Endothelial cell of umbilical vein (primary cell): ENCODE measurements at regions not wholly inside any gene's neighbourhood (a gene's known extent, or its start where the extent isn't known, plus 50 kb on each side); places are given as distances from the start of the nearest gene placed in this dataset.
A peak's percentile ranks its signal among the peaks of the same experiment; 100 is the strongest.
"Not testable (repeated sequence)": the region's sequence is repeated elsewhere in the genome, so short reads cannot be mapped to it uniquely, and the experiment has no call there.

ENCODE experiments used
- BruUV-seq: library from RNA; stranded (reverse); fragments of 400-500 nt; replicated peaks from 2 replicates; lab custom pipeline; 2021; lab: Mats Ljungman, UMichigan
- CTCF ChIA-PET: fragments of 300-600, 350-600 bp; sonication (Branson Sonifier 250); formaldehyde crosslinking; loops from one replicate; lab custom pipeline; 2021; ENCODE audit warnings: antibody characterized with exemption, inconsistent platforms; lab: Charles Lee
- POLR2A ChIA-PET: fragments of 300-600, 350-600 bp; sonication (Branson Sonifier 250); formaldehyde crosslinking; loops from one replicate; lab custom pipeline; 2021; ENCODE audit warnings: antibody characterized with exemption, inconsistent platforms; lab: Charles Lee
- DNase-seq: peaks from one replicate; pipeline ENCODE4 v3.0.0-alpha.2; 2011; ENCODE audit warnings: low read depth, low spot score
- FAIRE-seq: peaks from 2 replicates; lab custom pipeline; 2011; peaks lifted over from hg19 to GRCh38; lab: Jason Lieb, UNC
- H2AFZ ChIP-seq: 2 replicates; pipeline ENCODE4 v1.6.0; 2012; ENCODE audit warnings: low read depth, low read length, control low read depth, inconsistent platforms
- H3K27ac ChIP-seq: 2 replicates; pipeline ENCODE4 v1.5.1; 2011; ENCODE audit warnings: low read depth, mild to moderate bottlenecking, control low read depth, low read length, moderate library complexity; ENCODE audit not compliant: insufficient read depth
- H3K27me3 ChIP-seq, 2 experiments: 2 replicates each; pipeline versions ENCODE4 v1.6.0 to v1.6.1; 2011; ENCODE audit warnings: low read length in 2 of 2, mixed read lengths in 1 of 2; ENCODE audit not compliant: control insufficient read depth in 2 of 2, insufficient read depth in 2 of 2
- H3K36me3 ChIP-seq, 2 experiments: 2 replicates in 1 of 2; 3 replicates in 1 of 2; pipeline ENCODE4 v1.5.1; 2011; ENCODE audit warnings: low read length in 2 of 2, mild to moderate bottlenecking in 1 of 2, moderate library complexity in 1 of 2; ENCODE audit not compliant: control insufficient read depth in 2 of 2, insufficient read depth in 2 of 2; ENCODE audit errors: extremely low read depth in 1 of 2
- H3K4me1 ChIP-seq: 3 replicates; pipeline ENCODE4 v1.5.1; 2011; ENCODE audit warnings: mild to moderate bottlenecking, low read length; ENCODE audit not compliant: control insufficient read depth, insufficient read depth; ENCODE audit errors: extremely low read depth
- H3K4me2 ChIP-seq: 2 replicates; pipeline ENCODE4 v1.6.1; 2011; ENCODE audit warnings: low read length, control low read depth, mixed read lengths; ENCODE audit not compliant: insufficient read depth
- H3K4me3 ChIP-seq, 3 experiments: fragments of 200-600 bp in 1 of 3; sonication (generic), shearing (Covaris generic) in 1 of 3; replicated peaks in 1 of 3; 2 replicates each; pipeline ENCODE4 v1.5.1; 2011 to 2016; ENCODE audit warnings: control low read depth in 3 of 3, low read length in 3 of 3, mild to moderate bottlenecking in 2 of 3, inconsistent platforms in 1 of 3, low read depth in 1 of 3, moderate library complexity in 1 of 3; ENCODE audit not compliant: insufficient read depth in 1 of 3
- H3K79me2 ChIP-seq: 2 replicates; pipeline ENCODE4 v1.6.0; 2012; ENCODE audit warnings: low read length, inconsistent platforms; ENCODE audit not compliant: control insufficient read depth, insufficient read depth
- H3K9ac ChIP-seq: replicated peaks from 2 replicates; pipeline ENCODE3; 2011; ENCODE audit warnings: low read length, control low read depth; ENCODE audit not compliant: insufficient read depth; ENCODE audit errors: extremely low read depth
- H3K9me1 ChIP-seq: replicated peaks from 3 replicates; pipeline ENCODE4 v1.6.0; 2011; ENCODE audit warnings: mild to moderate bottlenecking, low read length; ENCODE audit not compliant: control insufficient read depth, insufficient read depth; ENCODE audit errors: extremely low read depth
- H3K9me3 ChIP-seq: replicated peaks from 2 replicates; pipeline ENCODE4 v1.5.1; 2012; ENCODE audit warnings: low read length, inconsistent platforms; ENCODE audit not compliant: control insufficient read depth, insufficient read depth
- H4K20me1 ChIP-seq: replicated peaks from 2 replicates; pipeline ENCODE3; 2011; ENCODE audit warnings: mild to moderate bottlenecking, low read length; ENCODE audit not compliant: control insufficient read depth, insufficient read depth; ENCODE audit errors: extremely low read depth
- CTCF ChIP-seq, 2 donors: IDR thresholded peaks; 1 replicate in 1 of 2; 2 replicates in 1 of 2; pipeline ENCODE4 v1.5.1; 2011; ENCODE audit warnings: low read length in 2 of 2, mild to moderate bottlenecking in 2 of 2, moderate library complexity in 2 of 2, control low read depth in 1 of 2, inconsistent platforms in 1 of 2, low read depth in 1 of 2; ENCODE audit not compliant: insufficient read depth in 1 of 2; ENCODE audit errors: extremely low read depth in 1 of 2
- EZH2 ChIP-seq: IDR thresholded peaks from 2 replicates; pipeline ENCODE4 v1.6.1; 2012; ENCODE audit warnings: borderline replicate concordance, low read depth, mild to moderate bottlenecking, moderate library complexity, low read length, inconsistent platforms; ENCODE audit not compliant: severe bottlenecking
- FOS ChIP-seq: IDR thresholded peaks from 2 replicates; pipeline ENCODE4 v1.6.1; 2011; ENCODE audit warnings: mild to moderate bottlenecking, low read length, moderate library complexity, borderline replicate concordance; ENCODE audit not compliant: insufficient read depth
- GATA2 ChIP-seq: IDR thresholded peaks from 2 replicates; pipeline ENCODE4 v1.7.0; 2011; ENCODE audit warnings: low read depth, mild to moderate bottlenecking, moderate library complexity, mixed read lengths, low read length; ENCODE audit not compliant: insufficient read length, insufficient read depth
- JUN ChIP-seq: IDR thresholded peaks from 2 replicates; pipeline ENCODE4 v1.6.1; 2011; ENCODE audit warnings: borderline replicate concordance, low read depth; ENCODE audit not compliant: insufficient read length, insufficient read depth
- MAX ChIP-seq: IDR thresholded peaks from 2 replicates; pipeline ENCODE4 v1.6.1; 2011; ENCODE audit not compliant: insufficient read depth, insufficient read length
- MYC ChIP-seq: IDR thresholded peaks from one replicate; pipeline ENCODE4 v1.6.1; 2011; ENCODE audit warnings: mild to moderate bottlenecking, low read depth, low read length
- POLR2A ChIP-seq: IDR thresholded peaks from 2 replicates; pipeline ENCODE4 v1.6.1; 2012; ENCODE audit warnings: low read depth, mild to moderate bottlenecking, control low read depth, low read length
- POLR2AphosphoS5 ChIP-seq: IDR thresholded peaks from 2 replicates; pipeline ENCODE4 v1.6.1; 2012; ENCODE audit warnings: low read depth, mild to moderate bottlenecking, control low read depth, low read length, moderate library complexity; ENCODE audit not compliant: insufficient read depth
- dilution Hi-C: fragments of 300-500 bp; cut with MboI; formaldehyde crosslinking; loops from one replicate; pipeline ENCODE4 v1.15.0; 2019; ENCODE audit warnings: low sequenced_read_pairs; ENCODE audit not compliant: extremely low pct_ligation_motif_present
- intact Hi-C: fragments of 100-400 bp; cut with micrococcal nuclease; formaldehyde crosslinking; loops from one replicate; pipeline ENCODE4 v1.10.0; 2022

DNA sequence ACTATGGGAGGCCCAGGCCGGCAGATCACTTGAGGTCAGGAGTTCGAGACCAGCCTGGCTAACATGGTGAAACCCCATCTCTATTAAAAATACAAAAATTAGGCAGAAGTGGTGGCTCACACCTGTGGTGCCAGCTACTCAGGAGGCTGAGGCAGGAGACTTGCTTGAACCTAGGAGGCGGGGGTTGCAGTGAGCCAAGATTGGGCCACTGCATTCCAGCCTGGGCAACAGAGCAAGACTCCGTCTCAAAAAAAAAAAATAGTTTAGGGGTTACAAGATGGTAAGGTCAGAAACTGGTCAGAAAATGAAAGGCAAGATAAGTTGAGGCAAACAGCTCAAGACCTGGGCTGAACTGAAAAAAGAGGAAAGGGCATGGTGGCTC, 55.9 kb upstream of the XIAP start:
- BruUV-seq, FAIRE-seq, H3K4me1 ChIP-seq, dilution Hi-C loops, H4K20me1 ChIP-seq, H3K79me2 ChIP-seq, H3K27me3 ChIP-seq, H2AFZ ChIP-seq, H3K9ac ChIP-seq, H3K9me1 ChIP-seq, POLR2A ChIA-PET, H3K4me3 ChIP-seq, H3K4me2 ChIP-seq, H3K36me3 ChIP-seq, H3K9me3 ChIP-seq, DNase-seq: not testable (repeated sequence)
- CTCF ChIA-PET = interaction anchor here (1.6 to 3.8 kb wide), 2 partner anchors 26 to 29 kb away, joined by 7 to 22 read pairs; no protein-coding TSS in a partner anchor
- intact Hi-C loops = loop anchor here (1.0 kb wide), 2 partner anchors 21 to 56 kb away; partner anchors contain the start of gene XIAP
- H3K27ac ChIP-seq = peak overlapping the region; percentile 69

DNA sequence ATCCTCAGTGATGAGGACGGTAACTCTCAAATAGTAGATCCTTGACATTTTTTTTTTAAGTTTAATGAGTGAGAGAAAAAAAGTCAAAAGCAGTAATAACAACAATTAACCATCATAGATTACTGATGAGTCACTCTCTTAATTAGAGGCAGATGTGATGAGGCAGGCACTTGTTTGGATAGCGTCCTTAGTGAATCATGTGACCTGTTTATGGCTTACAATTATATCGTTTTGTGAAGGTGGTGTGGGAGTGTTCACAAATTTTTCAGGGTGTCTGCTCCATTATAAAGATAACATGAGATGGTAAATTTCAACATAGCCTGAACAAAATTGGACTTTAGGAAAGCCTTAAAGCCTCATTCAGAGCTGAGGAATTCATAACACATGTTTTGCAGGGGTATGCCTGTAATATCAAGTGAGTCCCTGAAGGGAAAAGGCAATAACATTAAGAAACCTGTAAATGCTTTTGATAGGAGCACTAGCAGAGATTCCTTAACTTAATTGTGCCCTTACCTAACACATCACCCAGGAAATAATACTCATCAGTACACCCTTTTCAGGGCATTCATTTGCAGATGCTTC, 51.9 kb upstream of the XIAP start:
- CTCF ChIA-PET = interaction anchor here (1.3 kb wide), 1 partner anchor 30 kb away, joined by 3 read pairs; no protein-coding TSS in a partner anchor
- no peak overlapping the region for H3K4me2 ChIP-seq
- dilution Hi-C loops (no loop called here), intact Hi-C loops (no loop called here)
- H3K36me3 ChIP-seq = no peaks in the 10 kb centered on the region
- FAIRE-seq (peak; percentile 71), DNase-seq (no peak)
- H3K9ac ChIP-seq = no peak overlapping the region
- H2AFZ ChIP-seq = no peak overlapping the region
- H3K9me3 ChIP-seq = no peaks in the 10 kb centered on the region
- no peaks in the 10 kb centered on the region for H4K20me1 ChIP-seq
- H3K9me1 ChIP-seq = no peaks in the 10 kb centered on the region
- POLR2A ChIA-PET = interaction anchor here (1.0 kb wide), 1 partner anchor 17 kb away, joined by 3 read pairs; no protein-coding TSS in a partner anchor
- peaks cover 6% of the 10 kb centered on the region for H3K4me1 ChIP-seq
- no peaks in the 10 kb centered on the region for H3K79me2 ChIP-seq
- no peak overlapping the region for H3K27ac ChIP-seq
- TF ChIP-seq MYC = no peak
- TF ChIP-seq POLR2A = no peak
- TF ChIP-seq POLR2AphosphoS5 = no peak
- TF ChIP-seq GATA2 = no peak
- no peak for TF ChIP-seq JUN
- no peak for TF ChIP-seq MAX
- TF ChIP-seq FOS = no peak
- no peak for TF ChIP-seq CTCF (IDR thresholded peaks at IDR 0.05; ENCODE audit: extremely low read depth in 1 of 2, insufficient read depth in 1 of 2, low read depth in 1 of 2, low read length in 2 of 2)
- no peak for TF ChIP-seq EZH2
- no TSS peak for BruUV-seq
- H3K4me3 ChIP-seq = no peak overlapping the region
- no peaks in the 10 kb centered on the region for H3K27me3 ChIP-seq
